ENCODE measurements at regions not wholly inside any gene's neighbourhood (a gene's known extent, or its start where the extent isn't known, plus 50 kb on each side); places are given as distances from the start of the nearest gene placed in this dataset.

- no peak for ATAC-seq
- ChIA-PET CTCF (no interaction called here), POLR2A (ENCODE audit: unreplicated experiment) (no interaction called here)
- peaks cover 12% of the 10 kb centered on the region for H3F3A ChIP-seq (ENCODE audit: low read length, unreplicated experiment)
- no peak overlapping the region for H3K27ac ChIP-seq (ENCODE audit: low read length)
- no peak overlapping the region for H3K4me2 ChIP-seq (ENCODE audit: low read length)
- no peak for TF ChIP-seq CTCF (conservative IDR thresholded peaks at IDR 0.05; ENCODE audit: low read depth, low read length)
- TF ChIP-seq EZH2phosphoT487 (IDR thresholded peaks at IDR 0.05; ENCODE audit: borderline replicate concordance, low read length): no peak
- no peak for TF ChIP-seq EZH2 (IDR thresholded peaks at IDR 0.05; ENCODE audit: low read length, unreplicated experiment)
- BruUV-seq (replicated peaks): no TSS peak
- no peak overlapping the region for H3K4me3 ChIP-seq (ENCODE audit: low read length)
- H3K36me3 ChIP-seq (ENCODE audit: low read depth, low read length): no peaks in the 10 kb centered on the region
- H4K20me1 ChIP-seq (ENCODE audit: low read length): no peaks in the 10 kb centered on the region
- H3K9me2 ChIP-seq (replicated peaks; ENCODE audit: low read length): 0 out of 2 replicates have a peak, but pooled peaks cover 3% of the 10 kb centered on the region
- intact Hi-C loops (cut with micrococcal nuclease): no loop called here
- DNase-seq: no peak
- no peak overlapping the region for H3K9ac ChIP-seq (ENCODE audit: low read length)
- H3K79me2 ChIP-seq (ENCODE audit: low read length): no peaks in the 10 kb centered on the region
- H3K27me3 ChIP-seq (ENCODE audit: low read length): no peaks in the 10 kb centered on the region
- H2AFZ ChIP-seq (ENCODE audit: low read length): no peak overlapping the region
- H3K9me3 ChIP-seq (ENCODE audit: low read length): no peaks in the 10 kb centered on the region
- H3K4me1 ChIP-seq (ENCODE audit: insufficient read depth, low read length): peaks cover 57% of the 10 kb centered on the region
Observed at GRCh38 chr2:144939590-144939989, 419.7 kb upstream of the ZEB2 start.

GRCh38 chr2:144937910-144938709, 418.2 kb upstream of the ZEB2 start:
- no peaks in the 10 kb centered on the region for H4K20me1 ChIP-seq (ENCODE audit: low read length)
- peak overlapping the region; percentile 72 for H3K4me2 ChIP-seq (ENCODE audit: low read length)
- peak overlapping the region; percentile 61 for H3K27ac ChIP-seq (ENCODE audit: low read length)
- H2AFZ ChIP-seq (ENCODE audit: low read length): peak overlapping the region; percentile 33; the same call in 1 of the 2 replicates
- no TSS peak for BruUV-seq (replicated peaks)
- TF ChIP-seq EZH2phosphoT487 (IDR thresholded peaks at IDR 0.05; ENCODE audit: borderline replicate concordance, low read length) (no peak), EZH2 (IDR thresholded peaks at IDR 0.05; ENCODE audit: low read length, unreplicated experiment) (no peak), CTCF (conservative IDR thresholded peaks at IDR 0.05; ENCODE audit: low read depth, low read length) (no peak)
- H3K36me3 ChIP-seq (ENCODE audit: low read depth, low read length): no peaks in the 10 kb centered on the region
- peaks cover 42% of the 10 kb centered on the region for H3K4me1 ChIP-seq (ENCODE audit: insufficient read depth, low read length)
- intact Hi-C loops (cut with micrococcal nuclease): no loop called here
- H3K9ac ChIP-seq (ENCODE audit: low read length): peak overlapping the region; percentile 28
- H3K9me2 ChIP-seq (replicated peaks; ENCODE audit: low read length): 0 out of 2 replicates have a peak, but pooled peaks cover 3% of the 10 kb centered on the region
- no peaks in the 10 kb centered on the region for H3K27me3 ChIP-seq (ENCODE audit: low read length)
- ChIA-PET CTCF (no interaction called here), POLR2A (ENCODE audit: unreplicated experiment) (no interaction called here)
- peak overlapping the region; percentile 33 for H3K4me3 ChIP-seq (ENCODE audit: low read length)
- H3K9me3 ChIP-seq (ENCODE audit: low read length): no peaks in the 10 kb centered on the region
- ATAC-seq: peak; percentile 35
- H3K79me2 ChIP-seq (ENCODE audit: low read length): no peaks in the 10 kb centered on the region
- peak; percentile 81 for DNase-seq
- no peaks in the 10 kb centered on the region for H3F3A ChIP-seq (ENCODE audit: low read length, unreplicated experiment)

GRCh38 chr2:144937066-144937465, 417.1 kb upstream of the ZEB2 start:
- POLR2A ChIA-PET (ENCODE audit: unreplicated experiment): no interaction called here
- no TSS peak for BruUV-seq (replicated peaks)
- CTCF ChIA-PET: no interaction called here
- no peak overlapping the region for H3K4me2 ChIP-seq (ENCODE audit: low read length)
- DNase-seq (no peak), ATAC-seq (no peak)
- H3F3A ChIP-seq (ENCODE audit: low read length, unreplicated experiment): no peaks in the 10 kb centered on the region
- H3K36me3 ChIP-seq (ENCODE audit: low read depth, low read length): no peaks in the 10 kb centered on the region
- no peak overlapping the region for H2AFZ ChIP-seq (ENCODE audit: low read length)
- intact Hi-C loops (cut with micrococcal nuclease): no loop called here
- no peaks in the 10 kb centered on the region for H3K27me3 ChIP-seq (ENCODE audit: low read length)
- H3K9me3 ChIP-seq (ENCODE audit: low read length): no peaks in the 10 kb centered on the region
- no peak for TF ChIP-seq EZH2 (IDR thresholded peaks at IDR 0.05; ENCODE audit: low read length, unreplicated experiment)
- TF ChIP-seq EZH2phosphoT487 (IDR thresholded peaks at IDR 0.05; ENCODE audit: borderline replicate concordance, low read length): no peak
- no peak for TF ChIP-seq CTCF (conservative IDR thresholded peaks at IDR 0.05; ENCODE audit: low read depth, low read length)
- H4K20me1 ChIP-seq (ENCODE audit: low read length): no peaks in the 10 kb centered on the region
- 0 out of 2 replicates have a peak, but pooled peaks cover 3% of the 10 kb centered on the region for H3K9me2 ChIP-seq (replicated peaks; ENCODE audit: low read length)
- H3K79me2 ChIP-seq (ENCODE audit: low read length): no peaks in the 10 kb centered on the region
- H3K4me1 ChIP-seq (ENCODE audit: insufficient read depth, low read length): peaks cover 32% of the 10 kb centered on the region
- H3K4me3 ChIP-seq (ENCODE audit: low read length): no peak overlapping the region
- H3K27ac ChIP-seq (ENCODE audit: low read length): no peak overlapping the region
- H3K9ac ChIP-seq (ENCODE audit: low read length): no peak overlapping the region

Data from PC-3 (cell line).